HG03280 (cell line): ENCODE measurements at regions not wholly inside any gene's neighbourhood (a gene's known extent, or its start where the extent isn't known, plus 50 kb on each side); places are given as distances from the start of the nearest gene placed in this dataset.

ENCODE experiments used
- ATAC-seq: cut with Tn5 transposase; IDR thresholded peaks from one replicate; pipeline ENCODE4 v1.9.1; 2021; ENCODE audit warnings: mild to moderate bottlenecking, moderate library complexity; ENCODE audit not compliant: unreplicated experiment

DNA sequence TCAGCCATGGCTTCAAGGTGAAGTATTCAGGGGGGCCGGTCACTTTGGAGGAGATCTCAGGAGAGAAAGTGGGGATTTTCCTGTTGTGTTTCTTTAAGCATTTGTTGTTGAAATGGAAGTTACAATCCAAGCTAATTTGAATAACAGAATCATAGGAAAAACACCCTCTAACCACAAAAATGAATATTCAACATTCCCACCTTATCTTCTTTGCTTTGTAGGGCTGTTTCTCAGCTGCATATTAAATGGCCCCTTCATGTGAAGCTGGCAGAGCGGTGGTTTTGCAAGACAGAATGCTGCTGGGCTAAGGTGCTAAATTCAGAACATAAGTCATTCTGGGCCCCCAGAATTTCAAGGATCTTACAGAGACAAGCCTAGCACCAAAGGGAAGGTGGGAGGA lies 279.0 kb downstream of the RRAGC start:
- no peak for ATAC-seq

DNA sequence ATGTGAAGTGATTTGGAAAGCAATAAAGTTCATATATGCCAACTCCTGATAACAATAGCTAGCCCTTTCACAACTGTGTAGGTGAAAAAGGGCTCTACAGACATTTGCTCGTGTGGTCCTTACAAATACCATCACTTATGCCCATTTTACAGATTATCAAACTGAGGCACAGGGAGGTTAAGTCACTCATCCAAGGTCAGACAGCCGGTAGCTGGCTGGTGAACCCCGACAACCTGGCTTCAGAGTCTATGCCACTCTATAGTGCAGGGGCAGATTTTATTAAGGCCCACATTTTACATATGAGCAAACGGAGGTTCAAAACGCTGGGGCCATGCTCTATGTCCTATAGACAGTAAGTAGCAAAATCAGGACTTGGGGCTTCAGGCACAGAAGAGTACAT lies 280.5 kb downstream of the RRAGC start:
- ATAC-seq: no peak

DNA sequence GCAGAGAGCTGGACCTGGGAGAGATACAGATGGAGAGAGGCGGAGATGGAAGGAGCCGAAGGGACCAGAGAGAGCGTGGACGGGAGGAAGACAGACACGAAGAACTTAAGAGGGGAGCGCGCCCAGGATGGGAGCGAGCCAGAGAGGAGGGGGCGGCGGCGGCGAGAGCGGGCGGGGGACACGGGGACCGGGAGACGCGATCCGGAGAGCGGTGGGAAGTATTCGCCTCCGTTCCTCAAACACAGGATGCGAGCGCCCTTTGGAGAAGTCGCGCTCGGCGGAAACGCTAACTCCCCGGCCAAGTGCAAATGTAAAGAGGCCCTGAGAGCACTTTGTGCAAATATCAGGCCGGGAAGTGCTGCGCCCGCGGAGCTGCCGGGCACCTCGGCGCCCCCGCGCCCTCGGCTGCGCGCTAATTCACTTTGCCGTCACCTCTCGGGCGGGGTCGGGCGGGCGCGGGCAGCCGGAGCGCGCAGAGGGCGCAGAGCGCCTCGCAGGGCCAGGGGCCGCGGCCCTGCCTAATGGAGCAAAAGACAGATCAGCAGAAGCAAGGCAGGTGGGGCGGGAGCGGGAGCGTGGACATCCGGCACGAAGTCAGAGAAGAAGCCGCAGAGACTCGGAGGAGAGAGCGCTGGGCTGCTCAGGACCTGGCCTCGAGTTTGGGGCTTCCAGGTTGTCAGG lies 281.2 kb downstream of the RRAGC start:
- no peak for ATAC-seq

- ATAC-seq: no peak
Measured at GRCh38 chr1:38577937-38578270, 281.7 kb downstream of the RRAGC start.

- ATAC-seq: no peak
Measured at GRCh38 chr1:38577385-38577784, 282.2 kb downstream of the RRAGC start.

- no peak for ATAC-seq
Measured at GRCh38 chr1:38576241-38576640, 283.3 kb downstream of the RRAGC start.

- ATAC-seq: no peak
Measured at GRCh38 chr1:38571726-38572125, 287.8 kb downstream of the RRAGC start.

DNA sequence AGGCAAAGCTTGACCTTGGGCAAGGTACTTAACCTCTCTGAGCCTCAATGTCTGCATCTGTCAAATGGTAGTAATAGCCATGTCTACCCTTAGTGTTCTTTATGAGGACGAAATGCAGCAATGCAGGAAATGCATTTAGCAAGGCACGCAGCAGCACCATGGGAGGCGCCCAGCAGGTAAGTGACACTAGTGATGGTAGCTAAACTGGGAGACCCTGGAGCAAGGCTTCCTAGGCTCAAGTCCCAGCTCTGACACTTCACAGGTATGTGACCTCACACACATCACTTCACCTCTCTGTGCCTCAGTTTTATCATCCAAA lies 289.0 kb downstream of the RRAGC start:
- ATAC-seq: no peak

DNA sequence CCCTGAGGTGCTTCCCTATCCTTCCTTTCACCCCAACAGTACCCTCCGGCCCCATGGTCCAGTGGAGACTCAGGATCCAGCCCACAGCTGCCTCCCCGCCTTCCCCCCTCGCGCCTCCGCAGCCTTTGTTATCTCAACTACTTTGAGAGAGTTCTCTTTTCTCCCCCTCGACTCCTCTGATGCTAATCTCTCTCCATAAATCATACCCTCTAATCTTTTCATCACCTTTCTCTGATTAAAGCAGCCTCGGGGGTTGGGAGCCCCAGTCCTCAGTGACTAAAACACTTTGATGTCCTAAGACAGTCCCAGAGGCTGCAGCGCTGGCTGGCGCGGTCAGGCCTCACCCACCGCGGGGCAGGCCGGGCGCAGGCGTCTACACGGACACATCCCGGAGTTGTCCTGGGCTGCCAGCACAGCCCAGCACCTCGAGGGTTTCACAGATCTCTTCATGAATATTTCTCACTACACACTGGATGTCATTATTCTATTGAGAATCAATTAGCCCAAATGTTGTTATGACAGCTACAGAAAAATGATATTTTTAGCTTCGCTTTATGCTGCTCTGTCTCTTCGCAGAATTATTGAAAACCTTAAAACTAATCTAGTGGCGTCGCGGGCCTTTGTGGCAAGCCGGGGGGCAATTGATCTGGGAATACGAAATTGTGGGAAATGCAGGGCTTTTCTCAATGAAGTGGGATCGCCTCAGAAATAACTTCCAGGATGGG lies 289.5 kb downstream of the RRAGC start:
- ATAC-seq: no peak

DNA sequence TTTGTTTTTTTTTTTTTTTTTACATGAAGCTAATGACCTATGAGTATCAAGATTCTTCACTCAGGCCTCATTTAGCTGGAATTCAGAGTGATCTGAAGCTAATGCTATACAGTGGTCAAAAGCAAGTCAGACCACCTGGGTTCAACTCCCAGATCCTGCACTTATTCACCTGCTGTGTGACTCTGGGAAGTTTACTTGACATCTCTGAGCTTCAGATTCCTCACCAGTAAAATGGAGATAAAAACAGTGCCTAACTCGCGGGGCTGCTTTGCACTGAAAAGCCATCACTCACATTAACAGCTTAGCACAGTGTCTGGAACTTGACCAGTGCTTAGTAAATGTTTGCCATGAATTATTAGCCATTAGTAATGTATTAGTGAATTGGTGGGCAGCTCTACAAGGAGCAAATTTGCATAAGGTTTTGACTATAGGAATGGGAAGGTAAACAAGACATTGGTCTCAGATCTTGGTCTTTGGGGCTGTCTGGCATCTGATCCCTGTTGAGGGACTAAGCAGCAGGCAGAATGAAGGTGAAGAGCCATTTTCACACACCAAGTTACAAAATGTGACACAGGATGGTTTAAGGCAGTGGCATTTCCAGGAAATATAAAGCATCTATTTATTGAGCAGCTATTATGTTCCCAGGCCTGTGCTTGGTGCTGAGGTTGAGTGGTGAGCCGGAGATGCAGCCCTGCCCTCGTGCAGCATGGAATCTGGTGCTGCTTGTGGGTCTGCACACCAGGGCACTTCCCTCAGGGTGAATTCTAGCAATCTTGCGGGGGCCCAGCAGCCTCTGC lies 291.3 kb downstream of the RRAGC start:
- ATAC-seq: no peak

GRCh38 chr1:38567401-38567800 lies 292.2 kb downstream of the RRAGC start:
- no peak for ATAC-seq

DNA sequence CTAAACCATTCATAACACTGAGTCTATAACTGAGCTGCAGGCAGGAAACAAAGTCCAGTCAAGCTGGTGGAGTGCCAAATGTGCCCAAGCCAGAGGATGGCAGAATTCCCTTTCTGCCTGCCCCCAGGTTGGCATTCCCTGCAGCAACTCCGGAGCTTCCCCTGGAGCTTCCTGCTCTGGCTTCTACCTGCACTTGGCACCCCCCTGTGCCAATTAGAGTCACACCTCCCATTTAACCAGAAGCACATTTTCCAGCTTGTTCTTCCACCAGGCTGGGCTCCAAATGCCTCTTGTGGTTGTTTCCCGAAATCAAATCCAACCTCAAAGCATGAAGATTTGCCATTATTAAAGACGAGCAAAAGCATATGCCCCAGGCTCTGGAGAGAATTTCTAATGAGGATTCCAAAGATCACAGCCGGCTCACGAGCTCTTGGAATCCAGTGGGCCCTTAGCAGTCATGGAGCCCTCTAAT lies 294.5 kb downstream of the RRAGC start:
- ATAC-seq: no peak

GRCh38 chr1:38563942-38564735 lies 295.4 kb downstream of the RRAGC start:
- ATAC-seq: no peak

DNA sequence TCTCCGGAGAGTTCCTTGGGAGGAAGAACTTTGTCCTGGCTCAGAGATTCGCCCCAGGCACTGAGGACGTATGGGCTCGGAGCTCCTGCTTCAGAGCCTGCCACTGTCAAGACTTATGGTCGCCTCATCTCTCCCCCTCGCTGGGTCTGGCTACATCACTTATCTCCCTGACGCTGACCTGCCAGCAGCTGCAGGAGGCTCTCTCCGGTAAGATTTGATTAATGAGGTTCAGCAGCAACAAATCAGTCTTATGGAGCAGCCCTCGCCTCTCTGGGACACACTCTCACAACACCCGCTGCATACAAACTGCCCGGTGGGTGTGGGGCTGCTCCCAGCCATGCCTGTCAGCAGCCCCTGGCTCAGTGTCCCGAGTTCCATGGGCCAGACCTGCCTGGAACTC lies 297.8 kb downstream of the RRAGC start:
- no peak for ATAC-seq

GRCh38 chr1:38561110-38561509 lies 298.5 kb downstream of the RRAGC start:
- no peak for ATAC-seq

DNA sequence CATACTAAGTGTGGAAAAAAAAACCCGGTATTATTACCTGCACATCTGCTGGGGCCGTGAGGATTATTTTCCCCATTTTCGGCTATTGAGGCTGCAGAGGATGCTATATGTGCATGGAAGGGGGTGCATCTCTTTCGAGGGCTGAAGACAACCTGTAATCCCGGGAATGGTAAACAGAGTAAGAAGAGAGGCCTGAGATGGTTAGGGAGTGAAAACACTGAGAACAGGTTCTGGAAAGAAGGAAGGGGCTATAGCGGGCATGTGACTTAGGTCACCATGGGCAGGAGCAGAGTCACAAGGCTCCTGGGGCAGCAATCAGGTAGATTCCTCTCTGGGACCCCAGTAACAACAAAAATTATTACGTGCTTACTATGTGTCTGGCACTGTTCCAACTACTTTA lies 299.1 kb downstream of the RRAGC start:
- ATAC-seq: no peak

GRCh38 chr1:38559446-38560165 lies 300.0 kb downstream of the RRAGC start:
- ATAC-seq: no peak

DNA sequence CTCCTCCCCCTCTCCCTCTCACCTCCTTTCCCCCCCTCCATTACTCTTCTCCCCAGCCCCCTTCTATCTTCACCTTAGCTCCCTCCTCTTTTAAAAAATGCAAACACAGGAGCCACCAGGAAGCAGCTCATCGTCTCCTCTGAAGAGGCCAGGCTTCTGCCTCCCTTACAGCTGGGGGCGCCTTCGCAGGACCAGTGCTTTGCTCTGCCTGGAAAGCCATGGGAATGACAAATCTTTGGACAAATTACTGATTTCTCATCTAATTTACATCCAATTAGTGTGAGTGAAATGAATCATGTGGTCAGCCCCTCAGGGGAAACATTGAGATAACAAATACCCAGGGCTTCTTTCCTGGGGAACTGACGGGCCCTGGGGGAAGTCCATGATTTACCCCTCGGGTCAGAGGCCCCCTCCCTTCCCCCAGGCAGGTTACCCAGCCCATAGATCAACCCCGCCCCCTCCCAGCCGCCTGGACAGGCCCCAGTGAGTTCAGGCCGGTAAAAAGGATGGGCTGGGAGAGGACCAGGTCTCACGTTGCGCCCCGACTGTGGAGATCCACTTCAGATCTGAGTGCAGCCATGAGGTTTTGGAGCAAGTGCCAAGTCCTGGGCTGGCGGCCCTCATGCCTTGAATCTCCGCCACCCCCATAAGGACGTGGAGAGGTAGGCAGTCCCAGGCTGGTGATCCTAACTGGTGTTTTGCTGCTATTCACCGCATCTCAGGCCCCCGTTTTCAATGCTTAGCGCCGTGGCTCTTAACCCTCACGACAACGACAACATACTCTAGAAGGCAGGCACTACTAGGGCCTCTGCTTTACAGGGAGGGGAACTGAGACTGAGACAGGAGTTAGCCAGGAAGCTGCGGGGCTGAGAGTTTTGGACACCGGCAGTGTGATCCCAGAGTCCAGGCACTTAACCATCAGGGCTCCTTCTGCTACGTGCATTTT lies 300.8 kb downstream of the RRAGC start:
- no peak for ATAC-seq

- no peak for ATAC-seq
Measured at GRCh38 chr1:38558055-38558454, 301.5 kb downstream of the RRAGC start.

- no peak for ATAC-seq
Measured at GRCh38 chr1:38555594-38555993, 304.0 kb downstream of the RRAGC start.
